Activated CD4-positive, CD25-positive, alpha-beta regulatory T cell treated with anti-CD3 and anti-CD28 coated beads, Interleukin-2, amount 50 U/mL, for 24 hours (primary cell): ENCODE measurements at regions not wholly inside any gene's neighbourhood (a gene's known extent, or its start where the extent isn't known, plus 50 kb on each side); places are given as distances from the start of the nearest gene placed in this dataset.

ENCODE experiments used
- ATAC-seq, 2 donors: fragments of 150-1000 bp; cut with Tn5 transposase; one replicate each; pipeline ENCODE4 v1.10.0; 2021; ENCODE audit warnings: mild to moderate bottlenecking in 1 of 2, moderate library complexity in 1 of 2

DNA sequence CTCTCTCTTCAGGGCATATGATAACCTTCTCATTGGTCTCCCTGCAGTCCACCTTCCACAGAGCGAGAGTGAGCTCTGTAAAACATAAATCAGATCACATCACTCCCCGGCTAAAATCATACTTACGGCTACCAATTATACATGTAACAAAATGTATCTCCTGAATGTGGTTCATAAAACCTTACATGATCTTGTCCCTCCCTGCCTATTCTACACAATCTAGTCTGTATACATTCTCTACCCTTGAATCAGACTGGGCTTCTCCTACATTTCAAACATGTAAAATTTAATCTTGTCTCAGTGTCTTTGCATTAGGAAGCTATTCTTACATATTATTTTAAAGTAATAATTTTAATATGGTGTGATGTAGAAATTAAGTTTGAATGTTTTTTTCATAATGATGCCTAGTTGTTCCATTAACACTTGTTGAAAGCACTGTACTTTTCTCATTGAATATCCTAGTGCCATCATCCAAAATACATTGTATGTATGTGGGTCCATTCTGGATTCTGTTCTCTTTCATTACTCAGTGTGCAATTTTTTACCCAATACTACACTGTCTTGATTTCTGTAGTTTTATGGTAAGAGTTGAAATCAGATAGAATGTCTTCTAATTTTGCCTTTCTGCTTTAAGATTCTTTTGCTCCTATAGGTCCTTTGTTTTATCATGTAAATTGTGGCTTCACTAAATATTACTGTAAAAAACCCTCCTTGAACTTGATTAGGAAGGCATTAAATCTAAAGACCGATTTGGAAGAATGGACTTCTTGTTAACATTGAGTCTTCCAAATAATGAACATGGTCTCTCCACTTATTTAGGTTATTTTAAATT is 403.3 kb upstream of the EPHA7 start:
- ATAC-seq = no peak

DNA sequence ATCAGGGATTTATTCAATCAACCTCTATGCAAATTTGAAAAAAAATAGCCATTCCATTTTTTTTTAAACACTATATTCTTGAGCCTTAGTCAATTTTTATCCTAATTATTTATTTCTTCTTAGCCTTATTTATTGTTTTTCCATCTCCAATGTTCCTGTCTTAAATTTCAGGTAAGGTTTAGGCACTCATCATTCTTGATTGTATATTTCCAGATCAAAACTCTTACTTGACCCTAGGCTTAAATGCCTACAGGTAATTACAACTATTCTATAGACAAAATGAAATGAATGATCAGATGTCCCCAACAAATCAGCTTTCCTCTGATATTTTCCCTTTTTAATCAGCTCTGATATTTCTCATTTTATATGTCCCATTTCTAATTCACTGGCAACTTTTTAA is 402.6 kb upstream of the EPHA7 start:
- ATAC-seq = no peak

DNA sequence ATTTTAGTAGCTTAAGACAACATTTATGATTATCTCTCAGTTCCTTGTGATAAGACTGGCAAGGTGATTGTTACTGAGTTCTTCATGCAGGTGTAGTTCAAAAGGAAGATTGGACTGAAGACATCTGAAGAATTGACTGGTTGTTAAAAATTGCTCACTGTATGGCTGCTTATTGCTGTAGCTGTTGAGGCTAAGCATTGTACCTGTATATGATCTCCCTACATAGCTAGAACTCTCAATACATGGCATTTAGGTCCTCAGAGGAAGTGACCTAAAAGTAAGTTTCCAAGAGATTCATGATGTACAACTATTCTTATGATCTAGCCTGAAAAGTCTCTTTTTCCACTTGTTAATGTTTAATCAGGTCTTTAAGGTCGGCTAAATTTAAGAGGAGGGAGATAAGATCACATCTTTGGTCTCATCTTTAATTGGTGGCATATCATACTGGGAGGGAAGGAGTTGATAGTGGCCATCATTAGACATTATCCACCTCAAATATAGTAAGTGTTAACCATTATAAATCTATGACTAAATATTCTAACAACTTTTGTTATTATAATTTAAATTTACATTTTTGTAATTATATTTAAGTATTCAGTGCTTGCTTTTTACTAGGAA is 401.2 kb upstream of the EPHA7 start:
- no peak for ATAC-seq

DNA sequence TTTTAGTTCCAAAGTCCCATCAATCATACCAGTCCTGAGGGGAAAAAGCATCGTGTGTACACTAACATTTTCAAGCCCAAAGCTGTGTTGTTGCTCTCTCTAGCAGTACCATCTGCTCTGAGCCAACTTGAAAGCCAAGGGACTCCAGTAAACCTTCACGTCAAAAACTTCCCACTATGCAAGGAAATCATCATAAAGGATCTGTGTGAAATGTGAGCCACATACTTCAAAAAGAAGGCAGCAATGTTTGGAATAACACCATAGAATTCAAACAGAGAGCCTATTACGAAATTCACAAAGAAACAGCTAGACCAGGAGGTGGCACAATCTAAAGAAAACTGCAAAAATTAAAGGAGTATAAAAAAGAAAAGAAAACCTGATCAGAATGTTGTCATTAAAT is 399.8 kb upstream of the EPHA7 start:
- ATAC-seq = no peak

DNA sequence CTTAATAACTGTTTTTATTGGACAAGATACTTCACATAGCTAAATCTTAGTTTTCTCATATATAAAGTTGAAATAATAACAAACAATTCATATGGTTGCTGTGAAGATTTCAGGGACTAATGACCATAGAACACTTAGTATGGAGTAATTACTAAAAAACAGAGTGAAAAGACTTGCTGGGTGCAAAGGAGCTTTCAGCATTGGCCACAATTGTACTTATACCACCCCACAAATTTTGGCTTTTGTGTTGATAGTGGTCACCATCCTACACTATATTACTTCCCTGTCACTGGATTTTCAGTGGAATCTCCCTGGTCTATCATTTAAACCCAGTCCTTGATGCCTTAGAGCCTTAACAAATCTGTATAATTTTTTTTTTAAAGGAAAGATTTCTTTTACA is 398.6 kb upstream of the EPHA7 start:
- no peak for ATAC-seq

DNA sequence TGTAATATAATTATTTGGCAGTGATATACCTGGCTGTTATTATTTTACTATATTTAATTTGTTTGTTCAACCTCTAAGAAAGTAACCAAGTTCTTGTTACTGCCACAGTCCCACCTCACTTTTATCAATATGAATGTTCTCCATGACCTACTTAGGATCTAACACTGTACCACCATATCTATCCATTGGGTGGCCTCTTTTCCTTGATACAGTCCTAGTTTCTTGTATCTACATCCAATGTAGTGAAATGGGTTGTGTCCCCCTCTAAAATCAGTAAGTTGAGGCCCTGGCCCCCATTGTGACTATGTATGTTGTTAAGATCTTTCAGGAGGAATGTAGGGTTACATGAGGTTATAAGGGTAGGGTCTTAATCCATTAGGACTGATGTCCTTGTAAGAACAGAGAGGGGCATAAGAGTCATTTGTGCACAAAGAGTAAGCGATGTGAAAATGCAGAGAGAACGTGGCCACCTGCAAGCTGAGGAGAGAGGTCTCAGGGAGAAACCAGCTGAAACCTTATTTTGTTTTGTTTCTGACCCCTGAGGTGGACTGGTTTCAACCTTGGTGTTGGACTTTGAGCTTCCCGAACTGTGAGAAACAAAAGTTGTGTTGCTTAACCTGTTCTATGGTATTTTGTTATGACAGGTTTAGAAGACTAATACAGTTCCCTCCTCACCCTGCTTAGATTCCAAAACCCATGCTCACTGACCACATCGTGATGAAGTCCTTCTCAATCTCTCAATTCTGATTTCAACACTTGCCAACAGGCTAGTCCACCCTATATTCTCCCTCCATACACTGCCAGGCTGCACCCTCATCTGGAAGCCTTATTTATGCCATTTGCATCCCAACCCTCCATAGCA is 387.3 kb upstream of the EPHA7 start:
- ATAC-seq = no peak

DNA sequence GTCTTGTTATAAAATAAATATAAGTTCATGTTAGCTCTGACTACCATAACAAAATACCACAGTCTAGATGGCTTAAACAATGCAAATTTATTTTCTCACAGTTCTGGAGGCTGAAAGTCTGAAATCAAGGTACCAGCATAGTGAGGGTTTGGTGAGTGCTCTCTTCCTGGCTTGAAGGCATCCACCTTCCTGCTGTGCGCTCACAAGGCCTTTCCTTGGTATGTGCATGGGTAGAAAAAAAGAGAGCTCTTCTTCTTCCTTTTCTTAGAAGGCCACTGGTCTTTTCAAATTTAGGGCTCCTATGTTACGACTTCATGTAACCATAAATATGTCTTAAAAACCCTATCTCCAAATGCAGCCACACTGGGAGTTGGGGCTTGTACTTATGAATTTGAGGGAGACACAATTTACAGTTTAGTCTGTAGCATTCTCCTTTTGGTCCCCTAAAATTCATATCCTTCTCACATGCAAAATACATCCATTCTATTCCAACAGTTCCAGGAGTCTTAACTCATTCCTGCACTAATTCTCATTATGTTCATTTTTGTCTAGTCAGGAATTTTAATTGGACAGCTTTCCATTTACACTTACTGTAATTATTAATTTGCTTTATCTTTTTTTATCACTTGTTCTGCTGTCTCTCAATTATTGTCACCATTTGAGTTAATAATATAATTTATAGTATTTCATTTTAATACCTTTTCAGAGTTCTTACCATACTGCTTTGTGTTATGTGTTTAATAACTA is 381.9 kb upstream of the EPHA7 start:
- ATAC-seq = no peak

DNA sequence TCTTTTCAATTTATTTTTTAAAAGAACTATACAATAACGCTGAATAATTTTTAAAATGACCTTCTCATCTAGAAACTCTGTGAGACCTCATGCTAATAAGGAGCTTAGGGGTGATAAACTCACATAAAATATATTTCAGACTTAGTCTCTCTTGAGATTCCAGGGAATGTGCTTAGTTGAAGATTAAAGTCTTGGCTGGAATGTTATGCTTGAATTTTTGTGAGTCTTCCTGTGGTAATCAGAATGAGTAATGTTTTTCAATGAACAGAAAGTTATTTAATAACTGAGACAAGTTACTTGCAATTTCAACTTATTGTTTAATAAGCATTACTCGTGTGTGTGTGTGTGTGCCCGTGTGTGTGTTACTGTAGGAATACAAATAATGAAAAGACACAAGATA is 379.9 kb upstream of the EPHA7 start:
- no peak for ATAC-seq

DNA sequence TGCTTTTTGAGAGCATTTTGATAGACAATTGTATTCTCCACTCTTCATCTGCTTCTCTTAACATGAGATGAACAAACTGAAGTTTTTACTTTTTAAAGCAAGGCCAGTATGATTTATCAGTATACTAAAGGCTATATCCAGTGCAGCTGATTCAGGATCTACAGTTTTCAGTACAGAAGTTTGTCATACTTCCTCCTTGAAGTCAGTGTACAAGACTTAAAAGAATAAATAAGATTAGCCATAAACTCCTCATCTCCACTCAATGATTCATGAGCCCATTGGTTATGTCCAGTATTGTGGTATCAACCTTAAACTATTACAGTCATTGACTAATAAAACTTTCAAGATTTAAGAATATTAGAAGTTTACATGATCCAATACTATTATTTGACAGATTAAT is 374.8 kb upstream of the EPHA7 start:
- no peak for ATAC-seq

DNA sequence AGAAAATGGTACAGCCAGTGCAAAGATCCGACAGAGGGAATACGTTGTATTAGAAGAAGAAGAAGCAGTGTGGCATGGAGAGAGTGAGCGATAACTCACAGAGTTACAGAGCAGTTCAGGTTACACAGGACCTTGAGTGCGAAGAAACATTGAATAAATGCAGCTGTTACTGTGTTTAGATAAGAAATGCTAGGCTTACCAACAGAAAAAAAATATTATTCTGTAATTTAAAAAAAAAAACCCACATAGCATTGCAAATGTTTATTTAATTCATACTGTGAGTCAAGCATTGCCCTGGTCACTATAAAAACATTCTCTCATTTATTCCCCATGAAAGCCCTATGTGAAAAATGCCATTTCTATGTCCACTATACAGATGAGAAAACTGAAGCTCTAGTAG is 373.4 kb upstream of the EPHA7 start:
- no peak for ATAC-seq

DNA sequence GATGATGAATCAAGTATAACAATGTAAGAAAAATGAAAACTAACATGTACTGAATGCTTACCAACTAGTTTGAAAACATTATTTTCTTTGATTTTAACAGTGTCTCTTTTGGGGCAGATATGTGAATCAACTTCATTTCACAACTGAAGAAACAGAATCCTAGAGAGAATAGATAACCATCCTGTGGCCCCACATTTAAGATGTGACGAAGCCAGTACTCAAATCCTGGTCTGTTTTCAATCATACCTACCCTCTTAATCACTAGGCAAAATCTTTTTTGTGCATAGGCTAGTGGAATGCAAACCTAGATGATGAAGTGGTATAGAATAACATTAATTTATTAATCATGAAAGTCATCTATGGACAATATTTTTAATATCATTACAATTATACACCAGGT is 371.6 kb upstream of the EPHA7 start:
- ATAC-seq = no peak

DNA sequence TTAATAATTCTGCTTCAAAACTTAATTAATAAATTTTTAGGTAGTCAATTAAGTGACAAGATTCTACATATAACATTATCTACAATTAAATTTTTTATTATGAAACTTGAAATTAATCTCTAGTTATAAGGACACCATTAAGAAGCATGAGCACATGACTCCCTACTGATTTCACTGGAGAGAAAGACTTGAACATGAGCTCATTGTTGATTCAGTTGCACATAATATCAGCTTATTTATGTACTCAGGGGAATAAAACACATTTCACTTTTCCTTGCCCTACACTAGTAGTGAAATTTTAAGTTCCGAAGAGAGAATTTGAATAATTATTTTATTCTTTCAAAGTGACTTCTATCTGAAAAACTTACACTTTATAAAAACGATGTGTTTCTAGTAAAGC is 370.2 kb upstream of the EPHA7 start:
- ATAC-seq = no peak

DNA sequence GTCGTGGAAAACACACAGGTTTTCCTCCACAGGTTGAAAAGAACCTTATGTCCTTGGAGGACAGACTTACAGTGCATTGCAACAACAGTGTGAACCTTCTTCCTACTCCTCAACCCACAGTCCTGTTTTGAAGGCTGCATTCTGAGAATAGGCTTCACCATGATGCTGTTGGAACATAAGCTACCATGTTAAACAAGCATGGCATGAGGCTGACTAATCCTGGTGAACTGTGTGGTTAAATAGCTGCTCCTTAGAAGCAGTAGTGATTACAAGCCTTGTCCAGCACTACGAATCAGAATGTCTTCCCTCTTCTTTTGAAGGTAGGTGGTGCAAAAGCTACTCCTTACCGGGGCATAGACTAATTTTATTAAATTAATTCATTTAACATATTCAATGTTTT is 368.5 kb upstream of the EPHA7 start:
- ATAC-seq = no peak

DNA sequence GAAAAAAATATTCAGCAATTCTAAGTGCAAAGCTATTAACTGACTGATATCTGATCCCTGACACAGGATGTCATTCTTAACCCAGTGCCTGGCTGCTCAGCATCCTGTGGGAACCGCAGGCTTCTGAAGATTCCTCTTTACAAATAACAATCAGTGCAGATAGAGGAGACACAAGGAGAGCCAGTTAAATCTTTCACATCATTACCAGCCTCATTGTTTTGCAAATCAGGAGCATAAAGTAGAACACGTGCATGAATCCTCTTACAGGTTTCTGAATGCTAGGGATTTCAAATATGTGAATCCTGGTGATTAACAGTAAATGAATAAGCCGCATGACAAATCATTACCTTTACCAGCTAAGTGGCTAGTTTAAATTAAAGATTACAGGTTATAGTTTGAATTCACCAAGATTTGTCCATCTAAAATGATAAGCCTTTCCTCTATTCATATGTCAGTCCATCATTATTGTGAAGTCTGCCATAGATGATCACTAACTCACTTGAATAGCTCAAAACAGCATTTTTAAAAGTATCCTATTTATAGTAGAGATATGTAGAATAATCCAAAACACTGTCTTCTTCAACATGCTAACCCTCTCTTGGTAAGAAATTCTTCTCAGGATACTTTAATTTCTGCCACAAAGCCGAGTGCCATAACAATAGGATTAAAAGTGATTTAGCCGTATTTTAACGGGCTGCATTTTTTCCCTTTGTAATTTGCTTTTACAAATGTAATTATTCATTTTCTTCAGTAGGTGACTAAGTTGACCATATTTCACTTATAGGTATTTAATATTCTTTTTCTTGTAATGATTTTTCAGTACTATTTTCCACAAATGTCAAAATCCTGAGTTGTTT is 367.3 kb upstream of the EPHA7 start:
- ATAC-seq = no peak

DNA sequence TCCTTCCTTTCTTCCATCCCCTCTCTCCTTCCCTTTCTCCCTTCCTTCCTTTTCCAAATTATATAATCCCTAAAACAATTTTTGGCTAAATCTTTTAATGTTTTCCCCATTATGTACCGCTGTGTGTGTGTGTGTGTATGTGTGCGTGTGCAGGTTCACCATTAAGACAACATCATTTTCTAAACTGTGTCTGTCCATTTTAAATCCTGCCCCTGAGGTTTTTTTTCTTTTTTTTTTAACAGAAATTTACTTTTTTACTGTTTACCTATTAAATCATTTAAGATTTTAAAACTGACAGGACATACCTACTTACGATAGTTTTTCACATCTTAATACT is 366.3 kb upstream of the EPHA7 start:
- ATAC-seq = no peak

DNA sequence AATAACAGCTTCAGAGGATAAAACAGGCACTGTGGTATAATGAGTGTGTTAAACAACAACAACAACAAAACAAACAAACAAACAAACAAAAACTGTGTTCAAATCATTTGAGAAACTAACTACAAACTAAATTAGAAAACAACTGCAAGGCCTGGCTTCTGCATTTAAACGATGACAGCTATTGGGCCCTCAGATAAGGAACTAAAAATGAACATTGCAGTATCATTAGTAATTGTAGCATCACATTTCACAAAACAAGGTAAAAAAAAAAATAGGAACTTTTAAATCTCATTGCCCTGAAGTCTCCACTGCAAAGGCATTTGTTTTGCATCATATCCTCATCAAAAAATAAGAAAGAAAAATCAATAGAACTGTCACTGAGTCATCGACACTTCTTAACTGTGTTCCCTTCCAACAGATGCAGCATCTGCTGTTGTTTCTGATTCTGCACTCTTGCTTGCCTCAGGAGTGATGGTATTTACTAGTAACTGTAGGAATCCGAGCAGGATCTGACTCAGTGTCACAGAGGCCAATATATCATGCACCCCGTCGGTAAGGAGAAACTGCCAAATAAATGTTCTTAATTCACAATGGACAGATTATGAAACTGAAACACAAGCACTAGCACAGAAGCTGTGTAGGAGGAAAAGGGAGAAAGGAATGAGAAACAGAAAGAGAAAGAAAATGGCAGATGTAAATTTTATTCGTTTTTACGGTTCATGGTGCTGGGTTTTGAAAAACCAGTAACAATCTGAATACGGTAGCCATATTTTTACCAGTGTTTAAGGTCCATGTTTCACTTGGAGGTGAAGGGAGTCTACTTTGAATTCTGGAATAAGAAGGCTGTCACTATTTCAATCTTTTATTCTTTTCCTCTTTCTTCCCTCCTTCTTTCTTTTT is 365.7 kb upstream of the EPHA7 start:
- ATAC-seq = no peak

DNA sequence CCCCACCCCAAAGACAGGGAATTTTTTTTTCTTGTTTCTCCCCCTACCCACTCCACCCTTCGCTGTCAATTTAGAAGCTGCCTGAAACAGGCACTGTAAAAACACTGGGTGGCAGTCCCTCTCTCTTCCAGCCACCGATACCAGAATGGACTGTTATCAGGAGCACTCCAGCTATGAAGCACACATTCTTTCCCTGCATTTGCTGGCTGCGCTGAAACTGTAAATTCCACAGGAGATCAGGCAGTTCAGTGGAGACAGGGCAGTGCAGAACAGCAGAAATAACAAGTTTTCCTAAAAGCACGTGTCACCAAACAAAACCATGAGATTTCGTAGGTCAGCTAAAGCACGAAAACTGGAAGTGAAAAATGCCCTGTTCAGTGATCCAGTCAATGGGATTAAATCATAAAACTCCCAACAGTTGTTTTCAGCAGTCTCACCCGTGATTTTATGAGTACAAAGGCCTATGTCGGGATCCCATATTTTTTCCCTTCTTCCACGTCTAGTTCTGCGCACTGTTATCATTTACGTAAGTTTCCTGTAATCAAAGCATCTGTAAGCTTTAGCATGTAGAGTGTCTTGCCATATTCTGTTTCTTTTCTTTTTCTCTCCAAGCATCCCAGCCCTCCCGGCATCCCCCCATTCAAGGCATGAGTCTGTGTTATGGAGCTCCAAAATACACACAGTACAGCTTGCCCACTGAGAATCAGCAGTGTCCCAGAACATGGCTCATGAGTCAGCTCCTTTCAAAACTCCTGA is 359.9 kb upstream of the EPHA7 start:
- no peak for ATAC-seq

DNA sequence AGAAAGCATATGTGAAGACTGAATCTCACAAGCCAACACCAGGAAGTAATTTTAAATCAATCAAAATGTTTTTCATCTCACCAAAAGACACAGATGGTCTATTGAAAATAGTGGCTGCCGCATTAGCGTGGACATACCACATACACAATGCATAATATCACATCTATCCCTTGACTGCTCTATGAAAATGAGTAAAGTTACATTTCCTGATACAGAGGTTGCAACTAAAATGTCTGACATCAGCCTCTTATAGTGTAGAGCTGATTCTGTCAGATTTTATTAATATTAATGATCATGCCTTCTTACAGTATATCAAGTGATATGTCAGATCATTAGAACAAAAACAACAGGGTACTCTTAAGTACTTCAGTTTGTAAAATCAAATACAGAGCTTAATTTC is 339.8 kb upstream of the EPHA7 start:
- ATAC-seq = no peak

DNA sequence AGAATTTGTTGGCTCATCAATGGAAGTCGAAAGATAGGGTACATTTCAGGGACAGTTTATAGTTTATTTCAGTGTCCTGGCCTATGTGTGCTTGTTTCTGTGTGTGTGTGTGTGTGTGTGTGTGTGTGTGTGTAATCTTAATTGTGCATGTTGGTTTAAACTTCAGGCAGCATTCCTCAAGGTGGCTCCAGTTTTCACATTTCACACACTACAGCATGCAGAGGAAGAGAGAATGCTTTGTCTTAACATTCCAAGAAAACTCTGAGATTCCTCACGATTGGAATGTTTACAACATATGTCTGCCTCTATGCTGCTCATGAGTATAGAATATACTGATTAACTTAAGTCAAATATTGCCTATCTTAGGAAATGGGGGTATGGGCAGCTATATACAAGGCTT is 332.6 kb upstream of the EPHA7 start:
- ATAC-seq = no peak

DNA sequence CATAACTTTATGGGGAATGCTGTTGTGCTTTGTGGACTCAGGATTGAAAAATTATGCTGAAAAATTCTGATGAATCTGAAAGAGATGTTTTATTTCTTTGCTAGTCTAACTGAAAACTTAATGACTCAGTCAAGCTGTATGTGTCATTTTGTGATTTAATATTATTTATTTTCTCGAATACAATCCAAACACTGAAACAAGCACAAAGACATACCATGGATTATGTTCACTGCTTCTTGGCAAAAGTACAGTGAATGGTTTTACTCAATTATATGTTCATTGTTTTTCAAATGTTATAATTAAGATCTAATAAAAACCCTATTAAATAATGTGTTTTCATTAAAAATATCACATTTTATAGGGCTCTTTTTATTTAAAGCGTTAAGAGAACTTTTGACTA is 330.6 kb upstream of the EPHA7 start:
- ATAC-seq = no peak
